H1 (cell line): ENCODE measurements at regions not wholly inside any gene's neighbourhood (a gene's known extent, or its start where the extent isn't known, plus 50 kb on each side); places are given as distances from the start of the nearest gene placed in this dataset.

Experiments used
- CTBP2 ChIP-seq: IDR thresholded peaks from 2 replicates; pipeline ENCODE4 v1.7.0; 2011; ENCODE audit warnings: borderline replicate concordance, mild to moderate bottlenecking, moderate library complexity, mixed read lengths, low read length; ENCODE audit not compliant: insufficient read depth, insufficient read length
- GABPA ChIP-seq: IDR thresholded peaks from 2 replicates; pipeline ENCODE4 v1.6.1; 2011; ENCODE audit warnings: mild to moderate bottlenecking, low read length, moderate library complexity, borderline replicate concordance; ENCODE audit not compliant: insufficient read depth
- KDM1A ChIP-seq: fragments of 200-600, 300-600 bp; sonication (generic); IDR thresholded peaks from 2 replicates; pipeline ENCODE4 v1.7.1; 2016; ENCODE audit warnings: mild to moderate bottlenecking, low read length, borderline replicate concordance
- KDM5A ChIP-seq: fragments of 200-600 bp; IDR thresholded peaks from 2 replicates; pipeline ENCODE4 v1.7.1; 2012; ENCODE audit warnings: mild to moderate bottlenecking, low read length, inconsistent platforms, mixed read lengths
- RFX5 ChIP-seq: IDR thresholded peaks from 2 replicates; pipeline ENCODE4 v1.6.1; 2011; ENCODE audit warnings: low read depth, low read length, improper control_type of control experiment, borderline replicate concordance
- SP1 ChIP-seq: IDR thresholded peaks from 2 replicates; pipeline ENCODE4 v1.6.1; 2011; ENCODE audit warnings: low read depth, low read length
- YY1 ChIP-seq: IDR thresholded peaks from 2 replicates; pipeline ENCODE4 v1.6.1; 2011; ENCODE audit warnings: low read depth, mild to moderate bottlenecking, low read length

- no peak for TF ChIP-seq CTBP2
- TF ChIP-seq KDM1A, result no peak
- TF ChIP-seq RFX5, result no peak
- TF ChIP-seq GABPA, result no peak
- no peak for TF ChIP-seq KDM5A
- TF ChIP-seq YY1, result no peak
- TF ChIP-seq SP1, result no peak
Measured at GRCh38 chr2:128439031-128439790, 120.5 kb upstream of the HS6ST1 start (continued).
